GM19240 (cell line): ENCODE measurements at regions not wholly inside any gene's neighbourhood (a gene's known extent, or its start where the extent isn't known, plus 50 kb on each side); places are given as distances from the start of the nearest gene placed in this dataset.
A peak's percentile ranks its signal among the peaks of the same experiment; 100 is the strongest.
"Not testable (repeated sequence)": the region's sequence is repeated elsewhere in the genome, so short reads cannot be mapped to it uniquely, and the experiment has no call there.

ENCODE experiments used
- DNase-seq: peaks from one replicate; pipeline ENCODE4 v3.0.0; 2011; ENCODE audit warnings: low spot score; ENCODE audit not compliant: insufficient read length

DNA sequence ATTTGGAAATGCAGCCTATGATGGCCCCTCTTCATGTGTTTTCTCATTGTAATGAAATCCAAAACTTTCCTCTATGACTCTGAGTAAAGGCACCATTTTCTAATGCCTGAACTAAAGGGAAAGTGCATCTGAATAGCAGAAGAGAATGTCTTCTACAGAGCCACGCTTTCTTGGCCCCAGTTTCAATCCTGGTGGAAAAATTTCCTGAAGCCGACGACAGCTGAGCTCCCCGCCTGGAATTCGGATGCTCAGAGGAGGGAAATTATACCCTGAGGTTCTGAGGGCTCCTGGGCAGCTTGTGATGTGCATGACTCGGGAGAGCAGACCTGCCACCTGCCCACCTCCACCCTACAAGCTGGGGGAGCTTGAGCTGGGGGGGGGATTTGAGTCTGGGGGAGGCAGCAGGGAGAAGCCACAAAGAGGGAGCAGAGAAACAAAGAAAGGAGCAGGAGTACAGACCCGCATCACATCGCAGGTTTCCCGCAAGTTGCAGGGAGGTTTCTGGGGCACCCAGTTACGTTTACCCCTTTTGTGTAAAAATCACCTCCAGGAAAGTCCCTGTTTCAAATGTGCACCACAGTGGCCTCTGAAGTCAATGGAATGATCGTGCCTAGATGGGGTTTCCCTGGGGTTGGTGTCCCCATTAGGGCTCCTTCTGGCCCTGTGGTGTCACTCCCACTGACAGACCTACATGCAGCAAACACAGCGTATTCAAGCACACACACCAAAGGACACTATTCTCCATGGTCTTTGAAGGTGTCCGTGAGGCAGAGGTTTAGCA lies 145.6 kb upstream of the RBPJ start:
- no peak for DNase-seq

- no peak for DNase-seq
These were observed 144.8 kb upstream of the RBPJ start for GRCh38 chr4:26175905-26176470.

- no peak for DNase-seq
These were observed 144.1 kb upstream of the RBPJ start for GRCh38 chr4:26176598-26177149.

DNA sequence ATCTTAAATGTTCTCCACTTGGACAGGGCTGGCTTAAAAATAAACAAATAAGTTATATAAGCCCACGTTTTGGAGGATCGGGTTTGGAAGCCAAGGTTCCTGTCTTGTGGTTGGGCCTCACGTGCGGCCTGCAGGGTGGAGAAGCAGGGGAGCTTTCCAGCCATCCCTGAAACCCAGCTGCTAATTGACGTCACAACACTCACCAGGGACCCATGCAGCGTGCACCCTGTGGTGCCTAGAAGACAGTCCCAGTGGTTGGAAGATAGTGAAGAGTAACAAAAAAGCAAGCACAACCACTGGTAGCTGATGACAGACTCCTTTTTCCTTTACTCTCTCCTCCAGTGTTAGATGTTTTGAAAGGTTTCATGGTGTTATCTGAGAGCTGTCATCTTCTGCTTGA lies 142.0 kb upstream of the RBPJ start:
- DNase-seq, result no peak

DNA sequence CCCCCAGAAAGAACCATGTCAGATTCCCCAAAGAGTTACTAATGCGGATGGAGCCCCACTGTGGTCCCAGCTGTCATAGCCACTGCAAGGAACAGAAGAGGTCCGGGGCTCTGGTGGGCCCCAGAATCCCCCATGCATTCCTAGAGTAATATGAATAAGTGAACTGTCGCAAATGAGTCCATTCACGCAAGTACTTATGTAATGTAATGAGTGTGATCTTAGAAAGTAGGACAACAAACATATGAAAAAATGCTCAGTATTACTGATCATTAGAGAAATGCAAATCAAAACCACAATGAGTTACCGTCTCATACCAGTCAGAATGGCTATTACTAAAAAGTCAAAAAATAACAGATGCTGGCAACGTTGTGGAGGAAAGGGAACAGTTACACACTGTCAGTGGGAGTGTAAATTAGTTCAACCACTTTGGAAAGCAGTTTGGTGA lies 141.5 kb upstream of the RBPJ start:
- no peak for DNase-seq

DNA sequence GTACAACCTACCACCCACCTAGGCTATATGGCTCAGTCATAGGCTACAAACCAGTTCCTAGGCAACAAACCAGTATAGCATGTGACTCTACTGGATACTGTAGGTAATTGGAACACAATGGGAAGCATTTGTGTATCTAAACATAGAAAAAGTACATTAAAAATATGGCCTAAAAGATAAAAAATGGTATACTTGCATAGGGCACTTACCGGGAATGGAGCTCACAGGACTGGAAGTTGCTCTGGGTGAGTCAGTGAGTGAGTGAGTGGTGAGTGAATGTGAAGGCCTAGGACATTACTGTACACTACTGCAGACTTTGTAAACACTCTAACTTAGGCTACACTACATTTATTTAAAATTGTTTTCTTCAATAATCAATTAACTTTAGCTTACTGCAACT lies 139.2 kb upstream of the RBPJ start:
- no peak for DNase-seq

DNA sequence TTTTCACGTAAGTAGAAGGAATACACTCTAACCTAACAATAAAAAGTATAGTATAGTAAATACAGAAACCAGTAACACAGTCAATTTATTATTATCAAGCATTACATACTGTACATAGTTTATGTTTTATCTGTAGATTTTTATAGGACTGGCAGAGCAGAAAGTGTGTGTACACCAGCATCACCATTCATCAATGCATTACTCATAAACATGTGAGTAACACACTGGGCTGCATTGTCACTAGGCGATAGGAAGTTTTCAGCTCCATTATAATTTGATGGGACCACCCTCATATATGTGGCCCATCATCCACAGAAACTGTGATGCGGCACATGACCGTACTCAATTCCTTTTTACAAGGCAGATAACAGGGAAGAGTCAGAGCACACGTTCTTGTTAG lies 137.8 kb upstream of the RBPJ start:
- no peak for DNase-seq

DNA sequence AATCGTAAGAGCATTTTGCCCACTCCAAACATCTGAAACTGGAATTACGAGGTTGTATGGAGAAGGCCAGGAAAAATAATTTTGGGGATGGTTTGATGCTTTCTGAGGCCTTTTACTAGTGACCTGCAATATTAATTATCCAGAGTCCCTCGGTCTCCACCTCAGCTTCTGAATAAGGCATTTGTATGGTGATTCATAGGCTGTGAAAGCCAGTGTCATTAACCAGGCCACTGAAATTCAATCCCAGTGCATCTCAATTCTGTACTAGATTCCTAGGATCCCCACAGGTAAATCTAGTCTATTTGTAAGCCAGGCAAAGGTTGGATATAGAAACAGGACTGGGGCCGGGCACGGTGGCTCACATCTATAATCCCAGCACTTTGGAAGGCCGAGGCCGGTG lies 135.4 kb upstream of the RBPJ start:
- DNase-seq, result no peak

DNA sequence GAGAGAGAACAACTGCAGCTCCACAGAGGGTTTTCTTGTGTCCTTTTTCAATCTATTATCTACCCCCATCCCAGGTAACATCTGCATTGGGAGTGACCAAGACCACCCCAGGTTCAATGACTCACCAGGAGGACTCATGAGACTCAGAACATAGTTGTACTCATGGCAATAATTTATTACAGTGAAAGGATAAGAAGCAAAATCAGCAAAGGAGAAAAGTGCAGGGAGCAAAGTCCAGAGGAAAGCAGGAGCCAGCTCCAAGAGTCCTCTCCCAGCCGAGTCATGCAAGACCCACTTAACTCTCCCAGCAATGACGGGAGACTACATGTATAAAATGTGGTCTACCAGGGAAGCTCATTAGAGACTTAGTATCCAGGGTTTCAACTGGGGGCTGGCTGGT lies 129.5 kb upstream of the RBPJ start:
- no peak for DNase-seq

DNA sequence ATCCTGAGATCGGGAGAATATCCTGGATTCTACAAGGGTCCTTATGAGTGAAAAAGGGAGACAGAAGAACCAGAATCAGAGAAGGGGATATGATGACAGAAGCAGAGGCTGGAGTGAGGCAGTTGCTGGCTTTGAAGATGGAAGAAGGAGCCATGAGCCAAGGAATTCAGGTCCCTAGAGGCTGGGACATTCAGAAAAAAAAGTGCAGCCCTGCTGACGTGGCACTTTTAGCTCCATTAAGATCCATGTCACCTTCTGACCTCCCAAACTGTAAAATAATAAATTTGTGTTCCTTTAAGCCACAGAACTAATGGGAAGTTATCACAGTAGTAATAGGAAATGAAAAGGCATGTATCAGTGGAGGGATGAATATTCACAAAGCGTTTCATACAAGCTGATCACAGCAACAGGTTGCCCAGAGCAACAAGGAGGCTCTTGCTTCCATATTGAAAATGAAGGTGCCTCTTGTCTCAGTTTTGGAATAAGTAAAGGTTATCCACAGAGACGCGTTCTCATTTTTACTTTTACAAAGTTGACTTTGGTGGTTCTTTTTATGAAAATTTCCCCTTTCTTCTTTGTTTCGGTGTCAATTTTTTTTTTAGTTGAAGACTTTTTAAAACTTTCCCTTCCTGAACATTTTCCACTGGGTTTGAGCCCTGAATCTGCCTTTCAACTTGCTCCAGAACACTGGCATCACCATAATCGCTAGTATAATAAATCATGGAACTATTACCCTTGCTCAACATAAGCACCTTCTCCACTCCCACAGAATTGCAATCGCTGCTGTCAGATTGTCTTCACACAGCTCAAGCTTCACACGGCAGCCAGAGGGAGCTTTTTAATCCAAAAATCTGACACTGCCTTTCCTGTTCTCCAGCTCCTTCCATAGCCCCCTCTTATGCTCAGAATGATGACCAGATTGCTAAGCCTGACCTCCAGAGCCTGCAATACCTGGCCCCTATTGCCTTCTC lies 127.6 kb upstream of the RBPJ start:
- DNase-seq, result no peak

GRCh38 chr4:26194764-26195163 lies 126.0 kb upstream of the RBPJ start:
- DNase-seq, result no peak

GRCh38 chr4:26196567-26196966 lies 124.2 kb upstream of the RBPJ start:
- DNase-seq, result no peak

DNA sequence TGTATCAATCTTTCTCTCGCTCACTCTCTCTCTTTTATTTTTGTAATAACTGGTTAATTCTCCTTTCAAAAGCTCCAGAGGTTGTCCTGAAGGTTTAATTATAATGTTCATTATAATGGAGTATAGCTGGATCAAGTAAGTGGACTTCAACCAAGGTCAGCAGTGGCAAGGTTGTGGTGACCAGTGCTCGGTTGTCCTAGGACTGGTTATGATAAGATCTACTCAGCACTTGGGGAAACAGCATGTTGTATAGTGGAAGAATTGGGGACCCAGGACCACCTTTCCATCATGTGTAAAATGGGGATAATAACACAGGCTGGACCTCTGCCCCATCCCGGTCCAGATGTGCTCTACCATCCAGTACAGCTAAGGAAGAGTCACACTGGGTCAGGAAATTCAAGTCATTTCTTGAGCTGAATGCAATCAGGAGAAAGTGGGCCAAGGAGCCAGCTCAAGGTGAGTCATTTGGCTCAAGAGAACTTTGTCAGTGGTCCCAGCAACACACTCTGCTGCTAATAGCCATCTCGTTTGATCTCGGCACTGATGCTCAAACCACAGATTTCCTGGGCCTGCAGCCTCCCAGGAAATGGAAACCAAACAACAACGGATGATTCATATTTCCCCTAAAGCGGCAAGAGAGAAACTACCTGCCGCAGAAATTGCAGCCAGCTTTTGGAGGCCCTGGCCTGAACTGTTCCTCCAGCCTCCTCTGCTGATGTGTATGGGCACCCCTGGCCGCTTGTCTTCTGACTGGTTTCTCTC lies 123.6 kb upstream of the RBPJ start:
- peak; percentile 44 for DNase-seq

- not testable (repeated sequence) for DNase-seq
These were observed 121.9 kb upstream of the RBPJ start for GRCh38 chr4:26198931-26199330.

GRCh38 chr4:26199596-26199995 lies 121.2 kb upstream of the RBPJ start:
- no peak for DNase-seq

DNA sequence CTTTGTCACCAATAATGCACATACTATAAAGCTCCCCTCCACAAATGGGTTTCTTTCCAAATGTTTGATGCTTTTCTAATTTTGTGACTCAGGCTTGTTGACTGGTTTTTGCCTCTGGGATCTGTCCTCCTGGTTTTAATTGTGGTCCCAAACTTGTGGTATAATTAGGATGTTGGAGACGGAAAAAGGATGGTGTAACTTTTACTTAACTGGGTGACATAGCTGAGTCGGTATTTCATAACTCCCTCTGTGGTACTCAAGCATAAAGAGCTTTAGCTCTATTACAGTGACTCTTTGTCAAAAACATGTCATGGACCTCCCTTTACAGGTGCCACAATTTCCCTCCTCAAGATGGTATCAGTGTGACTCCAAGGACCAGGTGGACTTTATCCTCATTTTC lies 119.7 kb upstream of the RBPJ start:
- no peak for DNase-seq

- no peak for DNase-seq
These were observed 116.5 kb upstream of the RBPJ start for GRCh38 chr4:26204249-26204825.

DNA sequence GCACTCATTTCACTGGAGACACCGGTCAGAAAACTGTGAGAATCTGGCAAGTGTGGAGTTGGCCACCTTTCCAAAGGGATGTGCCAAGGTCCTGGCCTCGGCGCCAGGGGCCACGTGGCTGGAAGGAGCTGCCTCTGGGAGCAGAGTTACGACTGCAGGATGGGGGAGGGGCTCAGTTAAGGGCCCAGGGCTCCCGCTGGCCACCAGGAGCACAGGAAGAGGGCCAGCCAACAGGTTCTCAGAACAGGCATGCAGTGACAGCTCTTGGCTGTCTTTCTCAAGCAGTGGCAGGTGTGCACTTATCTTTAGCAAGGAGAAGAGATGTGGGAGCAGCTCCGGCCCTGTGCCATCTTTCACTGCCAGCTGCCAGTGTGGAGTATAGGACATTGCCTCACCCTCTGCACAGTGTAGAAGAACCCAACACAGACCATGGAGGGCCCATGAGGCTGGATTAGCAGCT lies 115.9 kb upstream of the RBPJ start:
- DNase-seq, result no peak

- DNase-seq, result no peak
These were observed 114.5 kb upstream of the RBPJ start for GRCh38 chr4:26206339-26206738.

GRCh38 chr4:26206999-26207398 lies 113.8 kb upstream of the RBPJ start:
- DNase-seq, result no peak

DNA sequence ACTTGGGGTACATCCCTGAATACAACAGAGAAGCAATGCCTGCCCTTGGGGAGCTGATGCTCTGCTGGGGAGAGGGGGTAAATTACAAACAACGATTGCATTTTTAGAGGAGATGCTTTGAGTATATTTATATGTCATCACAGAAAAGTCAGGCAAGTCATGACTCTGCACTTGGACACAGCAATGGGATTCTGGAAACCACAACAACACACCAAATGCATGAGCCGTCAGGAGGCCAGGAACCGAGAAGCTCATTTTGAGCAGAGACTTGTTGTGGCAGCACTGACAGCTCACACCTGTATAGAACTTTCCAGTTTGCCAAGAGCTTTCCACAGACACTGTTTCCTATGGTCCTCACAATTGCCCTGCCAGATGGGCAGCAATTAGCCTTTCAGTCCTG lies 113.2 kb upstream of the RBPJ start:
- DNase-seq, result no peak
